GM13977 (cell line): ENCODE measurements at regions not wholly inside any gene's neighbourhood (a gene's known extent, or its start where the extent isn't known, plus 50 kb on each side); places are given as distances from the start of the nearest gene placed in this dataset.

ENCODE experiments used
- DNase-seq: peaks from one replicate; pipeline ENCODE4 v3.0.0; 2012; ENCODE audit warnings: low spot score
- CTCF ChIP-seq: IDR thresholded peaks from 2 replicates; pipeline ENCODE4 v1.5.1; 2012; ENCODE audit warnings: mild to moderate bottlenecking, control low read depth; ENCODE audit not compliant: insufficient read depth; ENCODE audit errors: extremely low read depth, missing control alignments
- in situ Hi-C: fragments of 300-500 bp; cut with MboI; formaldehyde crosslinking; loops from one replicate; pipeline ENCODE4 v1.12.0; 2022; ENCODE audit warnings: low sequenced_read_pairs, low pct_unique_long_range_greater_than_20kb, mixed read lengths, inconsistent platforms; ENCODE audit not compliant: unreplicated experiment

- TF ChIP-seq CTCF: peak; percentile 4
- DNase-seq: no peak
- in situ Hi-C loops: no loop called here
Measured at GRCh38 chr3:187832202-187832601, 86.9 kb upstream of the BCL6 start.

GRCh38 chr3:187833375-187833774, 88.1 kb upstream of the BCL6 start:
- DNase-seq: no peak
- no peak for TF ChIP-seq CTCF
- in situ Hi-C loops: no loop called here

GRCh38 chr3:187833799-187834578, 88.7 kb upstream of the BCL6 start:
- no peak for DNase-seq
- in situ Hi-C loops: no loop called here
- TF ChIP-seq CTCF: no peak

GRCh38 chr3:187836823-187837770, 91.8 kb upstream of the BCL6 start:
- TF ChIP-seq CTCF: no peak
- in situ Hi-C loops: no loop called here
- no peak for DNase-seq

- in situ Hi-C loops: no loop called here
- TF ChIP-seq CTCF: no peak
- no peak for DNase-seq
Measured at GRCh38 chr3:187838016-187838540, 92.8 kb upstream of the BCL6 start.

GRCh38 chr3:187839422-187839821, 94.2 kb upstream of the BCL6 start:
- in situ Hi-C loops: no loop called here
- TF ChIP-seq CTCF: no peak
- DNase-seq: no peak
